ENCODE measurements at regions not wholly inside any gene's neighbourhood (a gene's known extent, or its start where the extent isn't known, plus 50 kb on each side); places are given as distances from the start of the nearest gene placed in this dataset.

DNA sequence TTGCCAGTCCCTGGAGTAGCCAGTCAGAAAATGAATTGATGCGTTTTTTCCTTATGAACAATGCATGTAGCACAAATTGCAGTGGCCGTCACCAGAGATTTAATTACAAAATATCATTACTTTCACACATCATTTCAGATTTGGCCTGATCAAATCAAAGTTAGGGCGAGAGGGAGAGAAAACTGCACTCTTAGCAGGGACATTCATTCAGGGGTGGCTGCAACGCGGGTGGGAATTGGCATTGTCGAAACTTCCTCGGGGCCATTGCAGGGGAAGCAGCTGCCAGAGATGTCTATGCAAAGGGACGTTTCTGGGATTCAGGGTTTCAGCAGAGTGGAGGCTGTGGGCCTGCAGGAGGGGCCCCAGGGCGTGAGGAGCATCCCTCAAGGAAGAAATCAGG lies 76.5 kb upstream of the TOP1 start:
- TF ChIP-seq, protein P1, sequence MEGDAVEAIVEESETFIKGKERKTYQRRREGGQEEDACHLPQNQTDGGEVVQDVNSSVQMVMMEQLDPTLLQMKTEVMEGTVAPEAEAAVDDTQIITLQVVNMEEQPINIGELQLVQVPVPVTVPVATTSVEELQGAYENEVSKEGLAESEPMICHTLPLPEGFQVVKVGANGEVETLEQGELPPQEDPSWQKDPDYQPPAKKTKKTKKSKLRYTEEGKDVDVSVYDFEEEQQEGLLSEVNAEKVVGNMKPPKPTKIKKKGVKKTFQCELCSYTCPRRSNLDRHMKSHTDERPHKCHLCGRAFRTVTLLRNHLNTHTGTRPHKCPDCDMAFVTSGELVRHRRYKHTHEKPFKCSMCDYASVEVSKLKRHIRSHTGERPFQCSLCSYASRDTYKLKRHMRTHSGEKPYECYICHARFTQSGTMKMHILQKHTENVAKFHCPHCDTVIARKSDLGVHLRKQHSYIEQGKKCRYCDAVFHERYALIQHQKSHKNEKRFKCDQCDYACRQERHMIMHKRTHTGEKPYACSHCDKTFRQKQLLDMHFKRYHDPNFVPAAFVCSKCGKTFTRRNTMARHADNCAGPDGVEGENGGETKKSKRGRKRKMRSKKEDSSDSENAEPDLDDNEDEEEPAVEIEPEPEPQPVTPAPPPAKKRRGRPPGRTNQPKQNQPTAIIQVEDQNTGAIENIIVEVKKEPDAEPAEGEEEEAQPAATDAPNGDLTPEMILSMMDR (IDR thresholded peaks at IDR 0.05): no peak
- TF ChIP-seq POLR2AphosphoS5 (IDR thresholded peaks at IDR 0.05) (no peak), POLR2A (IDR thresholded peaks at IDR 0.05) (no peak)
